ENCODE measurements at regions not wholly inside any gene's neighbourhood (a gene's known extent, or its start where the extent isn't known, plus 50 kb on each side); places are given as distances from the start of the nearest gene placed in this dataset.

DNA sequence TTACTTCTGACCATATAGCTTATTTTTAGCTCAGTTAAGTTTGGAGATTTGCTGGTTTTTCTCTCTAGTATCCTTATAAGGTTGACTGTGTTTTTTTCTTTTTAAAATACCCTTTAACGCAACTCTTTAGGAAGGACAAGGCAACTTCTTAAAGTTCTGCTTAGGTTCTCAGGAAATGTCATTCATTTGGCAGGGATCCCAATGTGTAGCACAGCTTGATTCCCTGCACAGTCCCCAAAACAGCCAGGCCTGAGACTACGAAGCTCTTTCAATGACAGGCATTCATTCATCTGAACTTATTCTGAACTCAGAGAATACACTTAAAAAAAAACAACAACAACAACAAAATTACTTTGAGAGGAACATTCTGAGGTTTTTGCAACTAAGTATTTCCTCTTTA lies 1765.8 kb downstream of the PCDH7 start:
- no peak overlapping the region for H2BK15ac ChIP-seq (ENCODE audit: low read length)
- H3K4me3 ChIP-seq (ENCODE audit: extremely low read depth in 1 of 4, insufficient read depth in 2 of 4, low read depth in 3 of 4, low read length in 4 of 4) = no peak overlapping the region
- no peak for DNase-seq (ENCODE audit: low read depth in 1 of 2, low spot score in 2 of 2)
- H3K4me1 ChIP-seq (replicated peaks in 1 of 4; ENCODE audit: control insufficient read depth in 3 of 4, insufficient read depth in 4 of 4, low read length in 3 of 4) = no peaks in the 10 kb centered on the region
- no peak overlapping the region for H3K23ac ChIP-seq (ENCODE audit: insufficient read length)
- no peak overlapping the region for H3K4ac ChIP-seq (replicated peaks; ENCODE audit: insufficient read length, low read depth, low read length)
- WGBS, 2 experiments (ENCODE audit: extremely low coverage in 1 of 2, insufficient coverage in 1 of 2, insufficient read length in 1 of 2, insufficient replicate concordance in 2 of 2, low coverage in 1 of 2, low lambda C conversion rate in 2 of 2, missing lambda C conversion rate in 1 of 2) = 79% methylated on average over 2 of the region's 2 CpGs; no CpG with 5 or more reads in 1 of the 2 experiments
- H3K4me2 ChIP-seq (ENCODE audit: insufficient read depth in 1 of 2, low read depth in 2 of 2, low read length in 2 of 2) = no peak overlapping the region
- POLR2A ChIA-PET (ENCODE audit: partially characterized antibody) = no interaction called here
- H2BK12ac ChIP-seq (ENCODE audit: low read depth, low read length) = no peak overlapping the region
- no peaks in the 10 kb centered on the region for H3K23me2 ChIP-seq (ENCODE audit: low read depth, low read length)
- H2BK20ac ChIP-seq (ENCODE audit: low read length) = no peak overlapping the region
- H4K8ac ChIP-seq (ENCODE audit: extremely low read depth, insufficient read depth, low read length) = no peak overlapping the region
- no peak overlapping the region for H3K14ac ChIP-seq (ENCODE audit: insufficient read length)
- H3K9me3 ChIP-seq (ENCODE audit: insufficient read depth in 2 of 2, low read depth in 1 of 2, low read length in 1 of 2) = no peaks in the 10 kb centered on the region; a peak in 1 of 4 replicates
- H3K36me3 ChIP-seq (ENCODE audit: control insufficient read depth in 2 of 4, insufficient read depth in 4 of 4, low read length in 3 of 4) = no peaks in the 10 kb centered on the region
- no peaks in the 10 kb centered on the region for H3K27me3 ChIP-seq (replicated peaks in 1 of 4; ENCODE audit: control insufficient read depth in 3 of 4, extremely low read depth in 1 of 4, insufficient read depth in 3 of 4, low read length in 3 of 4)
- H4K20me1 ChIP-seq (replicated peaks in 1 of 2; ENCODE audit: control insufficient read depth in 1 of 2, insufficient read depth in 2 of 2, low read length in 2 of 2) = no peaks in the 10 kb centered on the region
- CTCF ChIA-PET (ENCODE audit: partially characterized antibody) = interaction anchor here (0.6 kb wide), 1 partner anchor 394 kb away, joined by 3 read pairs; no protein-coding TSS in a partner anchor
- TF ChIP-seq SAP30 (IDR thresholded peaks at IDR 0.05; ENCODE audit: insufficient read depth, insufficient replicate concordance, low read length) = no peak
- H3K79me1 ChIP-seq (ENCODE audit: low read depth, low read length) = no peaks in the 10 kb centered on the region
- H3K56ac ChIP-seq (replicated peaks; ENCODE audit: insufficient read length, low read depth, low read length) = no peak overlapping the region
- H2AK5ac ChIP-seq (ENCODE audit: low read depth, low read length) = no peak overlapping the region
- H3K79me2 ChIP-seq (ENCODE audit: control insufficient read depth in 1 of 2, insufficient read depth in 2 of 2, low read length in 2 of 2) = no peaks in the 10 kb centered on the region
- FAIRE-seq = no peak
- H3K18ac ChIP-seq (ENCODE audit: extremely low read depth, low read length) = no peak overlapping the region
- no peak overlapping the region for H3K9ac ChIP-seq (replicated peaks in 1 of 4; ENCODE audit: extremely low read depth in 1 of 4, low read depth in 3 of 4, low read length in 3 of 4)
- H2BK120ac ChIP-seq (replicated peaks; ENCODE audit: low read depth, low read length) = no peak overlapping the region
- no peak overlapping the region for H4K91ac ChIP-seq (replicated peaks; ENCODE audit: insufficient read length, low read length)
- H2AFZ ChIP-seq (ENCODE audit: low read length) = peak overlapping the region; percentile 5; the same call in 1 of the 2 replicates
- no peak overlapping the region for H2BK5ac ChIP-seq (ENCODE audit: low read depth, low read length)
- no peak overlapping the region for H3K27ac ChIP-seq (ENCODE audit: low read depth, low read length)
- no peak overlapping the region for H4K5ac ChIP-seq (ENCODE audit: insufficient read length, low read depth, low read length)
